Caco-2 (cell line): ENCODE measurements at regions not wholly inside any gene's neighbourhood (a gene's known extent, or its start where the extent isn't known, plus 50 kb on each side); places are given as distances from the start of the nearest gene placed in this dataset.

Source experiments
- BruUV-seq: library from RNA; stranded (reverse); fragments of 400-500 nt; replicated peaks from 2 replicates; lab custom pipeline; 2021; lab: Mats Ljungman, UMichigan
- CTCF ChIA-PET: fragments of 300-600 bp; sonication (Branson Sonifier 250); formaldehyde crosslinking; loops from one replicate; lab custom pipeline; 2022; ENCODE audit warnings: antibody characterized with exemption; lab: Charles Lee
- POLR2A ChIA-PET: fragments of 300-600 bp; sonication (Branson Sonifier 250); formaldehyde crosslinking; loops from one replicate; lab custom pipeline; 2022; ENCODE audit warnings: antibody characterized with exemption; lab: Charles Lee
- DNase-seq, 2 experiments: peaks; one replicate each; pipeline versions ENCODE4 v3.0.0 to v3.0.0-alpha.2; 2020 to 2022
- H3K27me3 ChIP-seq: replicated peaks from 2 replicates; pipeline ENCODE4 v1.6.0; 2011; ENCODE audit warnings: low read length; ENCODE audit not compliant: control insufficient read depth, insufficient read depth
- H3K36me3 ChIP-seq: 2 replicates; pipeline ENCODE4 v1.5.1; 2011; ENCODE audit warnings: low read length; ENCODE audit not compliant: control insufficient read depth, insufficient read depth
- H3K4me1 ChIP-seq: fragments of 250-450 bp; sonication (Bioruptor Pico); 2 replicates; pipeline ENCODE4 v1.5.1; 2020; ENCODE audit warnings: mild to moderate bottlenecking
- H3K4me3 ChIP-seq: 2 replicates; pipeline ENCODE4 v1.5.1; 2011; ENCODE audit warnings: low read depth, mild to moderate bottlenecking, control low read depth, low read length
- H3K9me3 ChIP-seq: fragments of 250-450 bp; sonication (Bioruptor Pico); 2 replicates; pipeline ENCODE4 v1.5.1; 2020; ENCODE audit warnings: mild to moderate bottlenecking, moderate library complexity
- H3K27ac Mint-ChIP-seq: one replicate; pipeline ENCODE4 v1.8.0; 2022; ENCODE audit warnings: mixed read lengths; ENCODE audit not compliant: unreplicated experiment
- H3K27me3 Mint-ChIP-seq: one replicate; pipeline ENCODE4 v1.8.0; 2022; ENCODE audit warnings: mixed read lengths; ENCODE audit not compliant: insufficient read depth, unreplicated experiment
- H3K36me3 Mint-ChIP-seq: one replicate; pipeline ENCODE4 v1.8.0; 2022; ENCODE audit warnings: mild to moderate bottlenecking, mixed read lengths; ENCODE audit not compliant: insufficient read depth, unreplicated experiment
- H3K4me1 Mint-ChIP-seq: one replicate; pipeline ENCODE4 v1.8.0; 2022; ENCODE audit warnings: low read depth, mixed read lengths; ENCODE audit not compliant: unreplicated experiment
- H3K4me3 Mint-ChIP-seq: one replicate; pipeline ENCODE4 v1.8.0; 2022; ENCODE audit warnings: mild to moderate bottlenecking, moderate library complexity, mixed read lengths; ENCODE audit not compliant: unreplicated experiment
- H3K9me3 Mint-ChIP-seq: one replicate; pipeline ENCODE4 v1.8.0; 2022; ENCODE audit warnings: mixed read lengths; ENCODE audit not compliant: unreplicated experiment
- intact Hi-C: fragments of 100-400 bp; cut with micrococcal nuclease; formaldehyde crosslinking; loops from one replicate; pipeline ENCODE4 v1.10.0; 2022; ENCODE audit not compliant: unreplicated experiment
- TF ChIP-seq, protein P1 (sequence below), 2 experiments: fragments of 200-600 bp in 1 of 2; IDR thresholded peaks; 1 replicate in 1 of 2; 2 replicates in 1 of 2; pipeline versions ENCODE4 v1.5.1 to v1.8.0; 2011 to 2022; ENCODE audit warnings: antibody characterized with exemption in 1 of 2, control low read depth in 1 of 2, inconsistent platforms in 1 of 2, low read depth in 1 of 2, low read length in 1 of 2, mild to moderate bottlenecking in 1 of 2, moderate library complexity in 1 of 2; ENCODE audit not compliant: insufficient read depth in 1 of 2, severe bottlenecking in 1 of 2, unreplicated experiment in 1 of 2

GRCh38 chr11:15500643-15501042 is 385.9 kb downstream of the INSC start:
- H3K27ac Mint-ChIP-seq: no peak overlapping the region
- intact Hi-C loops: no loop called here
- no peak overlapping the region for H3K4me3 ChIP-seq
- H3K4me3 Mint-ChIP-seq: no peak overlapping the region
- H3K36me3 ChIP-seq: no peaks in the 10 kb centered on the region
- DNase-seq: no peak
- H3K27me3 ChIP-seq: no peaks in the 10 kb centered on the region
- no peaks in the 10 kb centered on the region for H3K9me3 Mint-ChIP-seq
- peaks cover 23% of the 10 kb centered on the region for H3K4me1 Mint-ChIP-seq
- H3K36me3 Mint-ChIP-seq: no peaks in the 10 kb centered on the region
- TF ChIP-seq, protein P1, sequence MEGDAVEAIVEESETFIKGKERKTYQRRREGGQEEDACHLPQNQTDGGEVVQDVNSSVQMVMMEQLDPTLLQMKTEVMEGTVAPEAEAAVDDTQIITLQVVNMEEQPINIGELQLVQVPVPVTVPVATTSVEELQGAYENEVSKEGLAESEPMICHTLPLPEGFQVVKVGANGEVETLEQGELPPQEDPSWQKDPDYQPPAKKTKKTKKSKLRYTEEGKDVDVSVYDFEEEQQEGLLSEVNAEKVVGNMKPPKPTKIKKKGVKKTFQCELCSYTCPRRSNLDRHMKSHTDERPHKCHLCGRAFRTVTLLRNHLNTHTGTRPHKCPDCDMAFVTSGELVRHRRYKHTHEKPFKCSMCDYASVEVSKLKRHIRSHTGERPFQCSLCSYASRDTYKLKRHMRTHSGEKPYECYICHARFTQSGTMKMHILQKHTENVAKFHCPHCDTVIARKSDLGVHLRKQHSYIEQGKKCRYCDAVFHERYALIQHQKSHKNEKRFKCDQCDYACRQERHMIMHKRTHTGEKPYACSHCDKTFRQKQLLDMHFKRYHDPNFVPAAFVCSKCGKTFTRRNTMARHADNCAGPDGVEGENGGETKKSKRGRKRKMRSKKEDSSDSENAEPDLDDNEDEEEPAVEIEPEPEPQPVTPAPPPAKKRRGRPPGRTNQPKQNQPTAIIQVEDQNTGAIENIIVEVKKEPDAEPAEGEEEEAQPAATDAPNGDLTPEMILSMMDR (IDR thresholded peaks at IDR 0.05; ENCODE audit: insufficient read depth in 1 of 2, low read depth in 1 of 2, low read length in 1 of 2, severe bottlenecking in 1 of 2, unreplicated experiment in 1 of 2): no peak
- no peaks in the 10 kb centered on the region for H3K27me3 Mint-ChIP-seq
- CTCF ChIA-PET: no interaction called here
- POLR2A ChIA-PET: no interaction called here
- H3K9me3 ChIP-seq: no peaks in the 10 kb centered on the region
- no TSS peak for BruUV-seq
- peaks cover 13% of the 10 kb centered on the region for H3K4me1 ChIP-seq

DNA sequence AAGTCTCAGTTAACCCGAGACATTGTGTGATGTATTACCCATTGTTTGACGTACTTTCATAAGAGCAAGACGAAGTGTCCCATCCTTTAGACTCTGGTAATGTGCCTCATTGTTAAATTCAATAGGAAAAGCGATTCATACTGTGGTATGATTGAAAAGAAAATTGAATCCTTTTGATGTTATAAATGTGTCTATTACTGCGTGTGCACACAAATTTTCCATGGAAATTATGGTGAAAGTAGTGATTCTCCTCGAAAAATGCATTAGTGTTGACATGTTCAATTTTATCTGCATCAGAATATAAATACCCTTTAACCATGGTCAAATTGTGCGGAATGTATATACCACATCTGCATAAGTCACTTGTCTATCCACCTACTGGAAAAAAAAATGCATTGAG is 386.8 kb downstream of the INSC start:
- CTCF ChIA-PET: no interaction called here
- no TSS peak for BruUV-seq
- no peak overlapping the region for H3K4me3 ChIP-seq
- no peak for DNase-seq
- Mint-ChIP-seq H3K4me3 (no peak overlapping the region), H3K9me3 (no peaks in the 10 kb centered on the region), H3K27ac (no peak overlapping the region), H3K36me3 (no peaks in the 10 kb centered on the region), H3K27me3 (no peaks in the 10 kb centered on the region), H3K4me1 (peaks cover 23% of the 10 kb centered on the region)
- POLR2A ChIA-PET: no interaction called here
- H3K4me1 ChIP-seq: peaks cover 13% of the 10 kb centered on the region
- H3K27me3 ChIP-seq: no peaks in the 10 kb centered on the region
- TF ChIP-seq, protein P1 (IDR thresholded peaks at IDR 0.05; ENCODE audit: insufficient read depth in 1 of 2, low read depth in 1 of 2, low read length in 1 of 2, severe bottlenecking in 1 of 2, unreplicated experiment in 1 of 2): no peak
- H3K9me3 ChIP-seq: no peaks in the 10 kb centered on the region
- no peaks in the 10 kb centered on the region for H3K36me3 ChIP-seq
- intact Hi-C loops: no loop called here

DNA sequence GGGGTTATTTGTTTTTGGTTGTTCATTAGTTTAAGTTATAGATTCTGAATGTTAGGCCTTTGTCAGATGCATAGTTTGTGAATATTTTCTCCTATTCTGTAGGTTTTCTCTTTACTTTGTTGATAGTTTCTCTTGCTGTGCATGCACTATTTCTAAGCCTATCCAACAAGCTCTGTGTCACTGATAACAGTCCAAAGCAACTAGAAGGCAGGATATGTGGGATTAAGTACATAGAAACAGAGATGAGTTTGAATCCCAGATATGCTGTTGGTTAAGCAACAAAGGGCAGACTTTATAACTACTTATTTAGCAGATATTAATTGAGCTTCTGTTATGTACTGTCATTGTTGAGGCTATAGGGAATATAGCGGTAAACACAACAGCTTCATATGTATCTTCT is 390.4 kb downstream of the INSC start:
- DNase-seq: no peak
- ChIA-PET POLR2A (no interaction called here), CTCF (no interaction called here)
- no peaks in the 10 kb centered on the region for H3K9me3 Mint-ChIP-seq
- no peaks in the 10 kb centered on the region for H3K27me3 Mint-ChIP-seq
- H3K27ac Mint-ChIP-seq: no peak overlapping the region
- peaks cover 23% of the 10 kb centered on the region for H3K4me1 ChIP-seq
- no TSS peak for BruUV-seq
- H3K4me3 ChIP-seq: no peak overlapping the region
- intact Hi-C loops: no loop called here
- H3K27me3 ChIP-seq: no peaks in the 10 kb centered on the region
- peaks cover 32% of the 10 kb centered on the region for H3K4me1 Mint-ChIP-seq
- no peaks in the 10 kb centered on the region for H3K36me3 ChIP-seq
- TF ChIP-seq, protein P1 (IDR thresholded peaks at IDR 0.05; ENCODE audit: insufficient read depth in 1 of 2, low read depth in 1 of 2, low read length in 1 of 2, severe bottlenecking in 1 of 2, unreplicated experiment in 1 of 2): no peak
- no peak overlapping the region for H3K4me3 Mint-ChIP-seq
- H3K9me3 ChIP-seq: no peaks in the 10 kb centered on the region
- H3K36me3 Mint-ChIP-seq: no peaks in the 10 kb centered on the region
